ENCODE measurements at regions not wholly inside any gene's neighbourhood (a gene's known extent, or its start where the extent isn't known, plus 50 kb on each side); places are given as distances from the start of the nearest gene placed in this dataset.

GRCh38 chr3:193780810-193781478, 187.9 kb downstream of the OPA1 start:
- no peak for DNase-seq

DNA sequence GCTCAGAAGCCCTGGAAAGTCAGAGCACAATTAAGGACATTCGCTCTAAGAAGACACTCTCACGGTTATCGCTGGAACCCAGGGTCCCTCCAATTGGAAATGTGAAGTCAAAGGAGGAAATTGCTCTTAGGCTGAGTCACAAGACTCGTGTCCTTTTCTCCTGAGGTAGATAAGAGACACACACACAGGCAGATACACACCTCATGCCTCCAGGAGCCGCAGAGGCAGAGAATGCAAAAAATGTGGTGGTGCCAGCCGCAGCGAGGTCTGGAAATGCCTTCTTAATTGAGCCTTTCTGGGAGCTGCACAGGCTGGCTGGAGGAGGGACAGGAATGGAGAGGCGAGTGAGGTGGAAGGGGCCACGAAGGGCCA, 189.3 kb downstream of the OPA1 start:
- no peak for DNase-seq

DNA sequence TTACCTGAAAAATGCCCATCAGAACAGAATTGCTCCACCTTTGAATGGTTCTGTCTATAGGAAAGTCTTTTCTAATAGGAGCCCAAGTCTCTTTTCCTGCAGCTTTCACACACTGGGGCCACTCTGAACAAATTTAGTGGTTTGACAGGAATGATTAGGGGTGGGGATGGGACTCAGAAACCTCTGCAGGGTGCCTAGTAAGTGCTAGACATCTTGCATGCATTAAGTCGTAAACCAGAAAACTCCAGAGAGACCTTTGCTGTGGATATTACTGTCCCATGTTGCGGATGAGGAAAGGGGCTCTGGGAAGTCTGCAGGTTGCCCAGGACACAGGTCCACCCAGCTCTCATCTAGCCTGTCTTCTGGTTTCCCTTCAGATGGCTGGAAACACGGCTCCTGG, 189.7 kb downstream of the OPA1 start:
- no peak for DNase-seq

DNA sequence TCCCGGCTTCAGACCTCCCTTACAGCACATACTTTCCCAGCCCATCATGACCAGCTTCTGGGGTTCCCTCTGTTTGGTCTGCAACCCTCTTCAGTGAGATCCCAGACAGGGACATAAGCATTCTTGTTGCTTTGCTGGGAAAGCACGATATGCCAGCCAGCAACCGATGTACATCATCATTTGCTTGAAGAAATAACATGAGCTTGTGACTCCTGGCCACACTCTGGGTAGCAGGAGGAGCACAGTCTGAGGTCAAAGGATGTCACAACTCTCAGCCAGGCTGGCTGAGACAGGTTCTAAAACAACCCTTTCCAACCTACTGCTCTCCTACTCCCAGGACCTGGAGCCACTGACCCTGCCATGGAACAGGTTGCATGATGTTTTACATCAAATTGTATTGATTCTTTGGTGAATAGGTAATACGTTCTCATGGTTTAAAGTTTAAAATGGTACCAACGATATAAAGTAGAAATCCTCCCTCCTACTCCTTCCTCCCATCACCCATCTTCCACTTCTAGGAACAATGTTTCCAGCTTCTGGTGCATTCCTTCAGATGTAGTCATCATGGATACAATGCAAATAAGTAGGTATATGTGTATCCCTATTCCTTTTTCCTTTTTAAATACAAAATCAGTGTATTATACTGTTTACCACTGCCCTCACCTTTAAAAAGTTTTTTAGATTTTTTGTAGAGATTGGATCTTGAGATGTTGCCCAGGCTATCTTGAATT, 190.3 kb downstream of the OPA1 start:
- DNase-seq: no peak

- DNase-seq: no peak
Observed at GRCh38 chr3:193784822-193785221, 191.8 kb downstream of the OPA1 start.

DNA sequence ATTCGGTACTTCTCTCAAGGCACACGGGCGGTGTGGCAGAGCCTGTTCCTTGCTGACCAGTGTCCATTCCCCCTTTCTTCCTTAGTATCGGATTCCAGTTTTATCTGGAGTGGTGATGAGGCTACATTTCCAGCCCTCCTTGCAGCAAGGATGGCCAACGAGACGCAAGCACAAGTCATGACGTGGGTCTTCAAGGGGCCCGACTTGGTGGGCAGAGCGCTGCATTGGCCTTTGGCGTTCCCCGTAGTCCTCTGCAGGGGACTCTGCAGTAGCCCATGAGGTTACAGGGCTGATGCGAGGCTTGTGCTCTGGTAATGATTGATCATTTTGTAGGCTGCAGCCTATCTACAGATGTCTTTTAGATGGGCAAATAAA, 194.5 kb downstream of the OPA1 start:
- DNase-seq: no peak

DNA sequence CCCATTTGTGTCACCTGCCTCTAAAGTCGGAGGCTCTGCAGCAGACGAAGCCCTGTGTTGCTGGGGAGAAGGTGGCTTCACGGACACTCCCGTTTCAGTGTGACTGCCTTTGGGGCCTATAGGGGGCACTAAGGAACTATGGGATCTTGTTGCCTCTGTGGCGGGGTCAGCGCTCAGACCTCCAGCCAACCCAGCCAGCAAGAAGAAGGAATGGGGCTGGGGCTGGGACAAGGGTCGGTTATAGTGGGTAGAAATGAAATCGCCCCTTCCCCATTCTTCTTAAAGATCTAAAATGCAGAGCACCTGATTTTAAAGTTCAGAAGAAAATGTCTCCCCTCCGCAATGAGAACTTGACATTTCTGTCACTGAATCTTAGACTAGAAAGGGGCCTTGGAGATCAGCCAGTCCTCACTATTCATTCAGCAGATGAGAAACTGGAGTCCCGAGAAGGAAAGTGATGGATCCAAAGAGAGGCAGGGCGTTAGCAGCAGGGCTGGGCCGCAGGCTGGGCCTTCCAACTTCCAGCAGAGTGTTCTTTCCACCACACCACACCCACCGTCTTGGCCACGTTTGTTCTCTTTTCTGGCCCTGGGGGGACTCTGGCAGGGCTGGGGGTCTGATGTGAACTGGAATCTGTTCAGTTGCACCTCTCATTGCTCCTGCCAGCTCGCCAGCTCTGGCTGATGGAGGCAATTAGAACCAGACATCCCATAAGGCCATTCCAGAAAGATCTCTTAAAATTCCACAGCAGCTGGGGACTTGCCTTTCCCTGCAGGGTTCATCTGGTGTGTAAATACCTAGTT, 195.4 kb downstream of the OPA1 start:
- no peak for DNase-seq

DNA sequence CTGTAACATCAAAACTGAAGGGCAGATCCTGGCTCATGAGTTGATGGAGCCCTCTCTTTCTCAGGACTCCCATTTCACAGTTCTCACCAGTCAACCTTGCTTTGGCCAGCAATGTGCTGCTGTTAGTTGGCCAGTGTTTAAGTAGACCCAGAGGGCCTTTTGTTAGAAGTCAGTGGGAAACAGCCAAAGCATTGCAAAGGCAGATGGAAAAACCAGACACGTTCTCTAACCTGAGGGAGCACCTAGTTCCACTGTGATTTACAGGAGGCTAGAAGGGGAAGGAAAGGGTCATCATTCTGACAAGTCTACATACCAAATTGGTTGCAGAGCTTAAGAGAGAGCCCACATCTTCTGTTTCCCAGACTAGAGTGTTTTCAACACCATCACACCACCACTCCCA, 196.4 kb downstream of the OPA1 start:
- no peak for DNase-seq

DNA sequence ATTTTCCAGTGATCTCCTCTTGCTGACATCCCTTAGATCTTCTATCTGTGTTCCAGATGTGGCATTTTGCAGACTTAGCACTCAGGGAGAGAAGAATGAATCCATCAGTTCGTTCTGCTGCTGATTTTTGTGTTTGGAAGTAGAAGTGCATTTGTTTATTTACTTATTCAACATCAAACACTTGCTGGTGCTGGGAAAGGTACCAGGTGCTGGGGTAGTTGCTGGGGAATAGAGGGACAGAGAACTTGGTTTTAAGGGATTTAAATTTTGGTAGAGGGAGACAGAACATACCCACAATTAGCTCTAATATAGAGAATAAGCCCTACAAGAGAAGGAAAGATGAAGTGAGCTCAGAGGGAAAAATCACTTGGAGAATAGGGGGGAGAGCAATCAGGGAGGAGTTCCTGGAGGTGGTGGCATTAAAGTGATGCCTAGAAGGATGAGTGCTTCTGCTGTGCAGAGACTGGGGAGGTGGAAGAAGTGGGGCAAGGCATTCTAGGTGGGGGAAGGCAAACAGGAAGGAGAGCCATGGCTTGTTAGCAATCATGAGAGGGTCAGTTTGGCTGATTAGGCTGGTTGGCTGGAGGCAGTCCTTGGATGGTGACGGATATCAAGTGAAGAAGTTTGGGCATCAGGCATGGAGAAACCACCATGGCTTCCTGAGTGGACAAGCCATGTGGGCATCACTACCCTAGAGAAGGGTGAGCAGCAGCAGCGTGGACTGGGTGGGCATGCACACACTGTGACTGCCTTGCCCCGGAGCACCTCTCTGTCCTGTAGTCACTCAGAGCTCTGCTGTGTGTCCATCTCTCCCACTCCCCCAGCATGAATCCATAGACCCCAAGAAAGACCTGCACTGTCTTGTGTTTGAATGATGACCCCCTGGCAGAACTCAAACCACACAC, 197.3 kb downstream of the OPA1 start:
- no peak for DNase-seq

- DNase-seq: no peak
Observed at GRCh38 chr3:193791041-193792032, 198.3 kb downstream of the OPA1 start.

DNA sequence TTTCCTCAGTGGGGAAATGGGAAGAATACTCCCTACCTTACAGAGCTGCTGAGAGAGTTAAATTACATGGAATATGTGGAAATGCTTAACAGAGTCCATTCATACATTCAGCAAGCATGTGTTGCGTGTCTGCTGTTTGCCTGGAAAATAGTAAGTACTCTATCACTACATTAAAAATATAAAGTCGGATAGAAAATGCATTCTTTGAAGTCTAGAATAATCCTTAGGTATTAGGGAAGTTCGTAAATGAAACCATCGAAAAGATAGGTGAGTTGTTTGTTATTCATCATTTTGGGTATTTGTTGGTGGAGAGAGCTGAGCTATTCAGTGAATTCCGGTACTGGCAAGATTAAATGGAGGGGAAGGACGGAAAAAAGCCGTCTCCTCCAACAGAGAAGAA, 200.1 kb downstream of the OPA1 start:
- no peak for DNase-seq

GRCh38 chr3:193794002-193794881, 201.2 kb downstream of the OPA1 start:
- no peak for DNase-seq

GRCh38 chr3:193795062-193795690, 202.2 kb downstream of the OPA1 start:
- DNase-seq: no peak

GRCh38 chr3:193796089-193796488, 203.1 kb downstream of the OPA1 start:
- no peak for DNase-seq

GRCh38 chr3:193797566-193797965, 204.6 kb downstream of the OPA1 start:
- no peak for DNase-seq

DNA sequence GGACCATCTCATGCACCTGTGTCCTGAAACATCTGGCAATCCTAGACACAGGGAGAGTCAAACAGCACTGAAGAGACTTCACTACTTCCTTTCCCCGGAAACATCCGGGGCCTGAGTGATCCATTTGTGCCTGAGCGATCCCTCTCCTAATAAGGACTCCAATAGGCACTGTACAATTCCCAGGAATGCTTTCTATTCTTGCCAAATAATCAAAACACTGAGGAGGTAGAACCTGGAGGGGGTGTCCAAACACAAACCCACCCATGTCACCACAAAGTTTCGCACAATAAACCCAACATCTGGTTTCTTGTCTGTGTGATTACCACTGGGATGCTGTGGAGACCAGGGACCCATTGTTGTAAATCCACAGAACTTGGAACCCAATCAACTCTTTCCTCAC, 205.0 kb downstream of the OPA1 start:
- DNase-seq: no peak

DNA sequence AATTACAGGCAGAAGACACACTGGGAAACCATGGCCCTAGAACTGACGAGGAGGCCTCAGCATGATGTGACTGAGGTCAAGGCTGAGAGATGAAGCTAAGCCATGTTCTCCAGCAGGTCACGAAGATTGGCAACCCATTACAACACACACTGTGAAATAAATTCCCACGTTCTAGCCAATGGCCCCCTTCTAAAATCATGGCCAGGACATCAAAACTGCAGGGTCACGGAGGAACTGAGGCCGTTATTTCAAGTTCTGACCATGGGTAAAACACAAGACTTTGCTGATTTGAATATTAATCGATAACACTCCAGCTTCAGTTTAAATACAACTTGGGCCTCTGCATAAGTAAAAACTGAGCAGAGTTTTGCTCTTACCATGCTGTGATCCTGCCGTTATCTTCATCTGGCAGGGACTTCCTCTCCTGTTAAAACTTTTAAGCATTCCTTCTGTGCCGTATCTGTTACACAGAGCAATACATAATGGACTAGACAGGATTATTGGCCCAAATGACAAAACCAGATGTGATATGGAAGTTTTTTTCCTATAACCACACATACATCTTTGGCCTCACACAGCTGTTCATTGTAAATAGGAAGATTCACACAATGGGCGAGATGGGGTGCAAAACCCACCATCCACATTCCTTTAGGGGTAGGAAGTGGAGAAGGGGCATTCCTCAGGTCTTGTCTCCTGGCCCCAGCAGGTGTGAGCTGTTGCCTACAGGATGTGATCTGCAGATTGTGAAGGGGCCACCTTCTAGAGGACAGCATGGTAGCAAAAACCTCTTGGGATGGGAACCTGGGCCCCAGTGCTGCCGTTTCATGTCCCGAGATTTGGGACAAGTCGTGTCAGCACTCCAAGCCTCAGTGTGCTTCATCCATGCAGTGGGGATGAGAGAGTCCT, 207.4 kb downstream of the OPA1 start:
- DNase-seq: no peak

DNA sequence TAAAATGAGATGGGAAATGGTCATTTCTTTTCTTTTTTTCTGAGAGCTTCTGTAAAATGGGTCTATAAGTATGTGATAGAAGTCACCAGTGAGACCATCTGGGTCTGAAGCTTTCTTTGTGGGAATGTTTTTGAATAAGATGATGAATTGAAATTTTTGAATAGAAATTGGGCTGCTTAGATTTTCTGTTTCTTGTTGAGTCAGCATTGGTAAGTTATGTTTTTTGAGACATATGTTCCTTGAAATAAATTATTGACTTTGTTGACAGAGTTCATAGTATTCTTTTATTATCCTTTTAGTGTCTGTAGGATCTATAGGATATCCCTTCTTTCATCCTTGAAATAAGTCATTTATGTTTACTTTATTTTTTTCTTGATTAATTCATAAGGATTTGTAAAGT, 208.1 kb downstream of the OPA1 start:
- no peak for DNase-seq

DNA sequence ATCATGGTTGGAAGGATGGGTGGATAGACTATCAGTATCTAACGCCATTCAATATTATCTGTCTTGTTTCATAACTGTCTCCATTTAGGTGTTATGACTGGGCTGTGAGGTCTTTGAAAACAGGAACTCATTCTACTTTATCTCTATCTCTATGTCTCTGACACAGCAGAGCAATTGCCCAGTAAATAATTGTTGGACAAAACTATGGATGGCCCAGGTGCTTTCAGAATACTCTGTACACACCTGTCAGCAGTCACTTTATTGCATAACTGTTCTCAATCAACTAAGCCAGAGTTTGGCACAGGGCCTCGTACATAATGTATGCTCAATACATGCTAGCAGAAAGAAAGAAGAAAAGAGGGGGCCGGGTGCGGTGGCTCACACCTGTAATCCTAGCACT, 210.3 kb downstream of the OPA1 start:
- no peak for DNase-seq

Measured in T-helper 9 cell (primary cell).